GM19395 (cell line): ENCODE measurements at regions not wholly inside any gene's neighbourhood (a gene's known extent, or its start where the extent isn't known, plus 50 kb on each side); places are given as distances from the start of the nearest gene placed in this dataset.

ENCODE experiments used
- ATAC-seq: cut with Tn5 transposase; IDR thresholded peaks from one replicate; pipeline ENCODE4 v1.9.1; 2021; ENCODE audit warnings: mild to moderate bottlenecking, moderate library complexity; ENCODE audit not compliant: unreplicated experiment

DNA sequence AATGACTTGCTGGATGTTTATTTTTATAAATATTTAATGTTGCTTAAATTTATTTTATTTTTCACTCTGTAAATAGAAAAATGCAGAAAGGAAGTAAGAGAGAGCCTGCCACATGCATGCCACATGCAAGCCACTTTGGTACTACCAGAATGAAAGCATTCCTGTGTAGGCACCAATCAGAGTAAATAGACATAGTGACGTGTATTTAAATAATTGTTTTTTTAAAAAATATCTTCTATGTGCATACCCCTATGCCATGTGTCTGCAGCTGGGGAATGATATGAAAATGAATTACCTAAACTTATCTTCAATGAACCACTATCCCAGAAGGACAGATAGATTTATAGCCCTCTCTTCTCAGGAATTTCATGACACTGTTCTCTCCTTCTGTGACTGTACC is 651.5 kb upstream of the RIOK2 start:
- ATAC-seq = no peak

GRCh38 chr5:97835112-97835511 is 652.1 kb upstream of the RIOK2 start:
- ATAC-seq = no peak

- ATAC-seq = no peak
These were observed 653.8 kb upstream of the RIOK2 start for GRCh38 chr5:97836816-97837215.

DNA sequence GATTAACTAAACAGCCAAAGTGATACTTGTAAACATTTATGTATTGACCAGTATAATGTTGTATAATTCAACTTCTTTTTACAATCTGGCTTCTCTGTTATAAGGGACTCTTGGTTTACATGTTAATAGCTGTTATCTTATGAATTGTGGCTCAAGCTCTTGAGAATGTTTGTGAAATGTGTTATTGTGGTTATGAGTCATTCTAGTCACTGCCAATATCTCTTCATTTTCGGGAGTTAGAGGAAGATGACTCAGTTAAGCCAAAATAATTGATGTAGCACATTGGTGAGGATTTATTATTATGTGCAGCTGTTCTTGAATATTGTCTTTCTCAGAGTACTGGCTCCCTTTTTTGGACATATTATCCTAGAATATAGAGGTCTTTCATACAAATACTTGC is 655.2 kb upstream of the RIOK2 start:
- ATAC-seq = peak; percentile 96

- no peak for ATAC-seq
These were observed 656.5 kb upstream of the RIOK2 start for GRCh38 chr5:97839341-97840086.

DNA sequence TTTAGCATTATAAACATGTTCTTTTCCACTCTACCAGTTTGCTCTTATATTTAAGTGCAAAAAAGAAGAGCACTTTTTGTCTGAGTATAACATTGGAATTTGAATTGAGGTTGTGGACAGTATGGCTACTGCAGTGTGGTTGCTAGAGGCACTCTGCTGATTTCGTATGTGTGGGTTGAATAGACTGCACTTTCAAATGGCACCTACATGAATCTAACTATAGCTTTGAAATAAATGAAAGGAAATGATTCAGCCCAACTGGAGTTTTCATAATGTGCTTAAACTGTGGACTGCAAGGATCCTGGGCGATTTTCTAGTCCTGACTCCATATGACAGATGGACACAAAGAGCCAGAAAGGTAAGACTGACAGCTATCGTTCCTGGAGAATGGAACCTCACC is 657.6 kb upstream of the RIOK2 start:
- no peak for ATAC-seq

GRCh38 chr5:97842687-97843086 is 659.6 kb upstream of the RIOK2 start:
- ATAC-seq = no peak

DNA sequence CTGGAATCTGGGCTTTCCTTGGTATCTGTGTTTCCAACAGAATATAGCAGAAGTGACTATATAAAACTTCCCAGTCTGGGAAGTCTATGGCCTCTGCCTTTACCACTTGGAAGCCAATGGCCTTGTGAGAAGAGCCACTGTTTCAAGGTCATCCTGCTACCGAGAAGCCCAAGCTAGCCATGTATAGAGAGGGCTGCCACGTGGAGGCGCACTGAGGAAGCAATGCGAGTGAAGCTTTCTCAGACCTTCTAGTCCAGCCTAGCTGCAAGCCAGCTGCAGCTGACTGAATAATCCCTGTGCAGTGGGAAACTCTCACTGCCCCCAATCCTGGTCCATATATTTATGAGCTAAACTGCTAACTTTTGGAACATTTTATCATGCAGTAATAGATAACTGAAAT is 661.8 kb upstream of the RIOK2 start:
- no peak for ATAC-seq

- ATAC-seq = no peak
These were observed 663.6 kb upstream of the RIOK2 start for GRCh38 chr5:97846643-97847042.

DNA sequence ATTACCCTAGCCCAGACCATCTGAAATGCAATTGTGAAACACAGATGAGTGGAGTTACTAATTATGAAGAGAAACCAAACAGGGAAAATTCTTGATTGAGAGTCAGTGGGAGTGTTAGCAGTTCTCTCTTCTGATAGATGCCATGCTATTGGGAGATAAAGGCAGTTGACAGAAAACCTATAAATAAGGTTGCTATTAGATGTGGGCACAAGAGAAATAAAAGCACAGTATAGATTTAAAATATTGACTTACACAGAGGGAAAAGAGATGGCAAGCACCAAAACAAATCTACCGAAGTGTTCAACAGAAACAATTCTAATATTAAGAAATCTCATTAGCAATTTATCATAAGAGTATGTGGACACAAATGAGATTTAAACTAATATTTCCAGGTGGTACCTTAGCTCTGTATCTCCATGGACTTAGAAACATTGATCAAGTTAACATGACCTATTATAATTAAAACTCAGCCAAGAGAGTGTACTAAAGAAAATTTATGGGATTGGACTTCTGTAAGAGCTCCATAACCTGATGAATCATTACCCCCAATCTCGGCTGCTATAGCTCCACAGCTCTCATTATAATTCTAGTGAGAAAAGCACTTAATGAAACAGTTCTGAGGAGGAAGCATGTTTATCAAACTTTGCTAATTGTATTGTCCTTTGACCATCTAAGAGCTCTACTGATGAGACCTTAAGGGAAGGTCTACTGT is 665.0 kb upstream of the RIOK2 start:
- no peak for ATAC-seq

DNA sequence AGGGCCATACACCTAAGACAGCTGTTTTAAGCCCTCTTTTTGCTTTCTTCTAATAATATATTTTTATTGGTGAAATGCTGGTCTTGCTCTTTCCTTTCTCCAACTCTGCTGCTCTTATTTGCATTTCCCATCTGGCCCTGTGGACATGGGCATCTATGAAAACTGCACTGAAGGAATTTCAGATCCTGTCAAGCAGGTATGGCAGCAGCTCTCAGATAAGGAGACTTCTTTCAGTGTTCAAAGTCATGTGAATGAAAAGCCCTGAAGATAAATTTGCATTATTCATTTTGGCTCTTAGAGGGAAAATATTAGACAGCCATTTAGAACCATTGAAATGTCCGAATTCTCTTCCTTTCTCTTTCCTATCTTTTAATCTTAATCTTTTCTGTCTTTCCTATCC is 668.0 kb upstream of the RIOK2 start:
- ATAC-seq = no peak

DNA sequence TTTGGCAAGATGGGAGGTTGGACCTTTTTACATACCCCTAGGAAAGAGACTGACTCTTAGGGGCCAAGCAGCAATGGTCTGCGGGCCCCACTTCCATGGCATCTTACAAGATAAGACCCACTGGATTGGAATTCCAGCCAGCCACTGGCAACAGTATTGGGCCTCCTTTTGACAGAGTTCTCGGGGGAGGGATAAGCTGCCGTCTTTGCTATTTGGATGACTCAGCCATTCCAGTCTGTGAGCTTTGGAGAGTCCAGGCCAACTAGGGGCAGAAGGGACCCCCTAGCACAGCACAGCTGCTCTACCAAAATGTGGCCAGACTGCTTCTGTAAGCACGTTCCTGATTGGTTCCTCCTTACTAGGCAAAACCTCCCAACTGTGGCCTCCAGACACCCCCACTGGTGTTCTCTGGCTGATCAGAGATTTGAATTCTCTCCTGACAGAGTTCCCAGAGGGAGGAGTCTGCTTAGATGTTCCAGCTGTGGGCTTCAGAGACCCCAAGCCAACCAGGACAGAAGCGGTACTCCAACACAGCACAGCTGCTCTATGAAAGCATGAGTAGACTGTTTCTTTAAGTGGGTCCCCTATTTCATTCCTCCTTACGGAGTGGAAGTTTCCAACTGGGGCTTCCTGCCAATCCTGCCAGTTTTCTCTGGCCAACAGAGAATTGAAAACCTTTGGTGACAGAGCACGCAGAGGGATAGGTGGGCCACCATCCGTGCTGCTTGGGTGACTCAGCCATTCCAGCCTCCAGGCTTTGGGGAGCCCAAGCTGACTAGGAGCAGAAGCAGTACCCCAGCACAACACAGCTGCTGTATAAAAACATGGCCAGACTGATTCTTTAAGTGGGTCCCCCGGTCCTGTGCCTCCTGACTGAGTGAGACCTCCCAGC is 672.1 kb upstream of the RIOK2 start:
- ATAC-seq = no peak

- ATAC-seq = no peak
These were observed 691.4 kb upstream of the RIOK2 start for GRCh38 chr5:97874491-97874890.

GRCh38 chr5:97876272-97876671 is 693.2 kb upstream of the RIOK2 start:
- ATAC-seq = no peak

DNA sequence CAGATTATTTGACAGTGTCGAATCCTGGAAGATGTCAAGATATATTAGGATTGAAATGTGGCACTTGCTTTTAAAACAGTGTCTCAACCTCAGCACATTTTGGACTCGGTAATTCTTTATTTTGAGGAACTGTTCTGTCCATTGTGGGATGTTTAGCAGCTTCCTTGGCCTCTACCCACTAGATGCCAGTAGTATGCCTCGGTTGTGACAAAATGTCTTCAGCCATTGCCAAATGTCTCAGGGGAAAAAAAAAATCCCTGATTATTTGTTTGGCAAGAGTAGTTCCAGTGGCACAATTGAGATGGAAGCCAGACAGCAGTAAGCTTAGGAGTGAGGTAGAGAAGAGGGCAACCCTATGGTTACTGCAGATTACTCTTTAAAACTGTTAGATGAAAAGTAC is 694.5 kb upstream of the RIOK2 start:
- ATAC-seq = no peak

DNA sequence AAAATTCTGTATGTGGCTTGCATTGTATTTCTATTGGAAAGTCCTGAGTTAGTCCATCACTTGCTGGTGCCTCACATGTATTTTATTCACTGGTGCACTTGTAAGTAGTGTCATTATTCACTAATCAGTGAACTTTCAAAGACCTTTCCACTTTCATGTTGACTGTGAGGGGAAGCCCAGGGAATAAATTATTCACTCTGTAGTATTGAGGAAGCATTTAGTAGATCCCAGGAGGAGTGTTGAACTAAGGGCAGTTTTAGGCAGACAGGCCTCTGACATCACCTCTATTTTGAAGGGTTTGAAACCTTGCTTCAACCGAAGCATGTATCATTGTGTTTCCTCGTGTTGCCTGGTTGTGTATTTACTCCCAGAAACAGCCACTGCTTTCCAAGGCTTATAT is 705.4 kb upstream of the RIOK2 start:
- peak; percentile 95 for ATAC-seq

- no peak for ATAC-seq
These were observed 708.9 kb upstream of the RIOK2 start for GRCh38 chr5:97891971-97892370.

DNA sequence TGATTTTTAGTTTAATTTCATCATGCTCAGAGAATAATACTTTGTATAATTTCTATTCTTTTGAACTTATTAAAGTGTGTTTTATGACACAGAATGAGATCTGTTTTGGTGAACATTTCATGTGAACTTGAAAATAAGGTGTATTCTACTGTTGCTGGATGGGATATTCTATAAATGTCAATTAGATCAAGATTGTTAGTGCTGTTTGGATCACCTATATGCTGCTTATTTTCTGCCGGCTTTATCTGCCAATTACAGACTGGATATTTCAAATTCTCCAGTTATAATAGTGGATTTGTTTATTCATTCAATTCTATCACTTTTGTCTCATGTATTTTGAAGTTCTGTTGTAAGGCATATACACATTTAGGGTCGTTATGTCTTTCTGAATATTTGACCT is 720.7 kb upstream of the RIOK2 start:
- ATAC-seq = no peak

GRCh38 chr5:97906135-97906534 is 723.1 kb upstream of the RIOK2 start:
- ATAC-seq = no peak

GRCh38 chr5:97907646-97908400 is 724.8 kb upstream of the RIOK2 start:
- no peak for ATAC-seq

- ATAC-seq = no peak
These were observed 726.5 kb upstream of the RIOK2 start for GRCh38 chr5:97909541-97909940.
